DOHH2 (cell line): ENCODE measurements at regions not wholly inside any gene's neighbourhood (a gene's known extent, or its start where the extent isn't known, plus 50 kb on each side); places are given as distances from the start of the nearest gene placed in this dataset.

Experiments used
- H3F3A ChIP-seq: fragments of 200-600 bp; sonication (generic), shearing (Covaris generic); 2 replicates; pipeline ENCODE4 v1.6.0; 2016; ENCODE audit warnings: antibody characterized with exemption, mild to moderate bottlenecking; ENCODE audit not compliant: control insufficient read depth, insufficient read depth
- H3K27ac ChIP-seq: fragments of 200-600 bp; sonication (generic); 2 replicates; pipeline ENCODE4 v1.5.1; 2014; ENCODE audit warnings: low read depth, mild to moderate bottlenecking, low read length, moderate library complexity
- H3K27me3 ChIP-seq: fragments of 200-600 bp; sonication (generic); 2 replicates; pipeline ENCODE4 v1.6.1; 2014; ENCODE audit warnings: mild to moderate bottlenecking, low read length, mixed read lengths; ENCODE audit not compliant: control insufficient read depth
- H3K36me3 ChIP-seq: fragments of 200-600 bp; sonication (generic); 2 replicates; pipeline ENCODE4 v1.6.1; 2014; ENCODE audit warnings: mild to moderate bottlenecking, low read length, moderate library complexity, mixed read lengths; ENCODE audit not compliant: control insufficient read depth
- H3K4me1 ChIP-seq: fragments of 200-600 bp; sonication (generic); 2 replicates; pipeline ENCODE4 v1.6.1; 2014; ENCODE audit warnings: mild to moderate bottlenecking, low read length, mixed read lengths; ENCODE audit not compliant: control insufficient read depth
- H3K4me2 ChIP-seq: fragments of 200-600 bp; sonication (generic); 2 replicates; pipeline ENCODE4 v1.6.0; 2014; ENCODE audit warnings: mild to moderate bottlenecking, low read length, moderate library complexity
- H3K4me3 ChIP-seq: fragments of 200-600 bp; sonication (generic); 2 replicates; pipeline ENCODE4 v1.5.1; 2014; ENCODE audit warnings: mild to moderate bottlenecking, low read length, mixed read lengths
- H3K79me2 ChIP-seq: fragments of 200-600 bp; sonication (generic); 2 replicates; pipeline ENCODE4 v1.6.1; 2014; ENCODE audit warnings: mild to moderate bottlenecking, low read length, mixed read lengths; ENCODE audit not compliant: control insufficient read depth
- H3K9me2 ChIP-seq: fragments of 200-600 bp; sonication (generic); replicated peaks from 2 replicates; pipeline ENCODE4 v1.6.1; 2014; ENCODE audit warnings: mild to moderate bottlenecking, low read length, mixed read lengths; ENCODE audit not compliant: control insufficient read depth
- H3K9me3 ChIP-seq: fragments of 200-600 bp; sonication (generic); 2 replicates; pipeline ENCODE4 v1.6.1; 2014; ENCODE audit warnings: antibody characterized with exemption, low read length, mixed read lengths; ENCODE audit not compliant: control insufficient read depth, insufficient read depth
- H4K20me1 ChIP-seq: fragments of 200-600 bp; sonication (generic); 2 replicates; pipeline ENCODE4 v1.6.0; 2014; ENCODE audit warnings: low read depth, mild to moderate bottlenecking, antibody characterized with exemption, low read length, moderate library complexity; ENCODE audit not compliant: control insufficient read depth, insufficient read depth
- CTCF ChIP-seq: fragments of 200-600 bp; sonication (generic); IDR thresholded peaks from one replicate; pipeline ENCODE4 v1.5.1; 2014; ENCODE audit warnings: antibody characterized with exemption, mild to moderate bottlenecking, low read depth, low read length; ENCODE audit not compliant: poor library complexity, severe bottlenecking
- EZH2phosphoT487 ChIP-seq: fragments of 200-600 bp; sonication (generic); IDR thresholded peaks from 2 replicates; pipeline ENCODE4 v1.6.1; 2017; ENCODE audit warnings: borderline replicate concordance, mild to moderate bottlenecking, antibody characterized with exemption, low read length, moderate library complexity, mixed read lengths

GRCh38 chr11:11171285-11171684 lies 181.8 kb downstream of the CSNK2A3 start:
- peaks cover 54% of the 10 kb centered on the region for H3K4me1 ChIP-seq
- H3K9me2 ChIP-seq: no peaks in the 10 kb centered on the region
- H3K36me3 ChIP-seq: no peaks in the 10 kb centered on the region
- H3K4me2 ChIP-seq: peak overlapping the region; percentile 58
- no peaks in the 10 kb centered on the region for H3K27me3 ChIP-seq
- H3K79me2 ChIP-seq: no peaks in the 10 kb centered on the region
- peak overlapping the region; percentile 7; the same call in 1 of the 2 replicates for H3K4me3 ChIP-seq
- peak overlapping the region; percentile 51 for H3K27ac ChIP-seq
- H4K20me1 ChIP-seq: no peaks in the 10 kb centered on the region
- H3K9me3 ChIP-seq: no peaks in the 10 kb centered on the region
- no peaks in the 10 kb centered on the region for H3F3A ChIP-seq
- TF ChIP-seq CTCF (no peak), EZH2phosphoT487 (no peak)

- Histone ChIP-seq H3K36me3 (no peaks in the 10 kb centered on the region), H3K9me2 (no peaks in the 10 kb centered on the region), H3K79me2 (no peaks in the 10 kb centered on the region), H3F3A (no peaks in the 10 kb centered on the region), H3K4me2 (no peak overlapping the region), H3K27ac (no peak overlapping the region), H3K27me3 (no peaks in the 10 kb centered on the region), H3K9me3 (no peaks in the 10 kb centered on the region), H3K4me3 (no peak overlapping the region), H4K20me1 (no peaks in the 10 kb centered on the region), H3K4me1 (peaks cover 54% of the 10 kb centered on the region)
- TF ChIP-seq CTCF (no peak), EZH2phosphoT487 (no peak)
Observed at GRCh38 chr11:11170352-11171084, 182.5 kb downstream of the CSNK2A3 start.

GRCh38 chr11:11169715-11170351 lies 183.2 kb downstream of the CSNK2A3 start:
- no peaks in the 10 kb centered on the region for H3K9me2 ChIP-seq
- TF ChIP-seq EZH2phosphoT487 (no peak), CTCF (no peak)
- H3F3A ChIP-seq: no peaks in the 10 kb centered on the region
- H3K9me3 ChIP-seq: no peaks in the 10 kb centered on the region
- H3K36me3 ChIP-seq: no peaks in the 10 kb centered on the region
- no peaks in the 10 kb centered on the region for H3K79me2 ChIP-seq
- H3K4me1 ChIP-seq: peaks cover 55% of the 10 kb centered on the region
- H3K27me3 ChIP-seq: no peaks in the 10 kb centered on the region
- no peak overlapping the region for H3K4me3 ChIP-seq
- no peaks in the 10 kb centered on the region for H4K20me1 ChIP-seq
- H3K4me2 ChIP-seq: no peak overlapping the region
- H3K27ac ChIP-seq: no peak overlapping the region
